IPS-18a (cell line): ENCODE measurements at regions not wholly inside any gene's neighbourhood (a gene's known extent, or its start where the extent isn't known, plus 50 kb on each side); places are given as distances from the start of the nearest gene placed in this dataset.

Source experiments
- H3K27ac ChIP-seq: one replicate; pipeline ENCODE4 v1.5.1; 2013; ENCODE audit warnings: low read length
- H3K27me3 ChIP-seq: one replicate; pipeline ENCODE4 v1.6.1; 2013; ENCODE audit warnings: mild to moderate bottlenecking, low read length; ENCODE audit not compliant: control insufficient read depth, insufficient read depth
- H3K36me3 ChIP-seq: one replicate; pipeline ENCODE4 v1.6.1; 2013; ENCODE audit warnings: low read depth, low read length; ENCODE audit not compliant: control insufficient read depth
- H3K4me1 ChIP-seq: one replicate; pipeline ENCODE4 v1.6.1; 2013; ENCODE audit warnings: low read depth, low read length; ENCODE audit not compliant: control insufficient read depth
- H3K4me3 ChIP-seq: one replicate; pipeline ENCODE4 v1.5.1; 2013; ENCODE audit warnings: low read length
- H3K9ac ChIP-seq: one replicate; pipeline ENCODE4 v1.6.1; 2013; ENCODE audit warnings: mild to moderate bottlenecking, low read length, moderate library complexity
- H3K9me3 ChIP-seq: one replicate; pipeline ENCODE4 v1.6.1; 2013; ENCODE audit warnings: low read depth, low read length; ENCODE audit not compliant: control insufficient read depth

- H3K4me1 ChIP-seq: peaks cover 4% of the 10 kb centered on the region
- H3K9me3 ChIP-seq: no peaks in the 10 kb centered on the region
- no peak overlapping the region for H3K4me3 ChIP-seq
- H3K9ac ChIP-seq: no peak overlapping the region
- H3K27me3 ChIP-seq: no peaks in the 10 kb centered on the region
- H3K36me3 ChIP-seq: no peaks in the 10 kb centered on the region
- no peak overlapping the region for H3K27ac ChIP-seq
These were observed 166.7 kb upstream of the SUCLG2 start for GRCh38 chr3:67821135-67821534.

GRCh38 chr3:67819447-67819846 is 165.0 kb upstream of the SUCLG2 start:
- H3K9me3 ChIP-seq: no peaks in the 10 kb centered on the region
- H3K27me3 ChIP-seq: no peaks in the 10 kb centered on the region
- H3K27ac ChIP-seq: no peak overlapping the region
- H3K4me3 ChIP-seq: no peak overlapping the region
- no peak overlapping the region for H3K9ac ChIP-seq
- no peaks in the 10 kb centered on the region for H3K36me3 ChIP-seq
- H3K4me1 ChIP-seq: peaks cover 4% of the 10 kb centered on the region

- H3K4me1 ChIP-seq: peaks cover 6% of the 10 kb centered on the region
- no peak overlapping the region for H3K4me3 ChIP-seq
- H3K9me3 ChIP-seq: no peaks in the 10 kb centered on the region
These were observed 155.0 kb upstream of the SUCLG2 start for GRCh38 chr3:67809370-67809935.

GRCh38 chr3:67808906-67809305 is 154.5 kb upstream of the SUCLG2 start:
- Histone ChIP-seq H3K4me3 (no peak overlapping the region), H3K4me1 (peaks cover 6% of the 10 kb centered on the region), H3K9ac (no peak overlapping the region), H3K27ac (no peak overlapping the region), H3K27me3 (no peaks in the 10 kb centered on the region), H3K36me3 (no peaks in the 10 kb centered on the region), H3K9me3 (no peaks in the 10 kb centered on the region)

More at GRCh38 chr3:67809370-67809935, 155.0 kb upstream of the SUCLG2 start:
- Histone ChIP-seq H3K36me3 (no peaks in the 10 kb centered on the region), H3K9ac (no peak overlapping the region), H3K27me3 (no peaks in the 10 kb centered on the region), H3K27ac (no peak overlapping the region)

GRCh38 chr3:67804578-67804977 is 150.2 kb upstream of the SUCLG2 start:
- no peaks in the 10 kb centered on the region for H3K27me3 ChIP-seq
- H3K9ac ChIP-seq: no peak overlapping the region
- no peaks in the 10 kb centered on the region for H3K36me3 ChIP-seq
- H3K27ac ChIP-seq: no peak overlapping the region
- H3K4me1 ChIP-seq: peaks cover 3% of the 10 kb centered on the region
- H3K9me3 ChIP-seq: no peaks in the 10 kb centered on the region
- H3K4me3 ChIP-seq: no peak overlapping the region

GRCh38 chr3:67804089-67804488 is 149.7 kb upstream of the SUCLG2 start:
- Histone ChIP-seq H3K9me3 (no peaks in the 10 kb centered on the region), H3K9ac (no peak overlapping the region), H3K36me3 (no peaks in the 10 kb centered on the region), H3K27ac (no peak overlapping the region), H3K4me1 (no peaks in the 10 kb centered on the region), H3K4me3 (no peak overlapping the region), H3K27me3 (no peaks in the 10 kb centered on the region)

GRCh38 chr3:67798412-67798811 is 144.0 kb upstream of the SUCLG2 start:
- Histone ChIP-seq H3K27me3 (no peaks in the 10 kb centered on the region), H3K36me3 (no peaks in the 10 kb centered on the region), H3K9me3 (no peaks in the 10 kb centered on the region), H3K4me3 (no peak overlapping the region), H3K4me1 (peaks cover 10% of the 10 kb centered on the region), H3K9ac (no peak overlapping the region), H3K27ac (no peak overlapping the region)

GRCh38 chr3:67791620-67792019 is 137.2 kb upstream of the SUCLG2 start:
- H3K27me3 ChIP-seq: no peaks in the 10 kb centered on the region
- no peaks in the 10 kb centered on the region for H3K4me1 ChIP-seq
- no peak overlapping the region for H3K9ac ChIP-seq
- no peak overlapping the region for H3K4me3 ChIP-seq
- no peaks in the 10 kb centered on the region for H3K36me3 ChIP-seq
- H3K9me3 ChIP-seq: no peaks in the 10 kb centered on the region
- H3K27ac ChIP-seq: no peak overlapping the region

- H3K27ac ChIP-seq: no peak overlapping the region
- H3K4me1 ChIP-seq: no peaks in the 10 kb centered on the region
- H3K36me3 ChIP-seq: no peaks in the 10 kb centered on the region
- no peak overlapping the region for H3K4me3 ChIP-seq
- H3K9me3 ChIP-seq: no peaks in the 10 kb centered on the region
- H3K9ac ChIP-seq: no peak overlapping the region
- no peaks in the 10 kb centered on the region for H3K27me3 ChIP-seq
These were observed 135.6 kb upstream of the SUCLG2 start for GRCh38 chr3:67790043-67790442.

GRCh38 chr3:67788396-67788795 is 134.0 kb upstream of the SUCLG2 start:
- Histone ChIP-seq H3K4me1 (no peaks in the 10 kb centered on the region), H3K36me3 (no peaks in the 10 kb centered on the region), H3K4me3 (no peak overlapping the region), H3K27ac (no peak overlapping the region), H3K9ac (no peak overlapping the region), H3K27me3 (no peaks in the 10 kb centered on the region), H3K9me3 (no peaks in the 10 kb centered on the region)

- H3K4me1 ChIP-seq: no peaks in the 10 kb centered on the region
- no peaks in the 10 kb centered on the region for H3K9me3 ChIP-seq
- no peak overlapping the region for H3K27ac ChIP-seq
- no peak overlapping the region for H3K4me3 ChIP-seq
- no peak overlapping the region for H3K9ac ChIP-seq
- H3K36me3 ChIP-seq: no peaks in the 10 kb centered on the region
- H3K27me3 ChIP-seq: no peaks in the 10 kb centered on the region
These were observed 129.2 kb upstream of the SUCLG2 start for GRCh38 chr3:67783281-67784250.

- Histone ChIP-seq H3K4me1 (no peaks in the 10 kb centered on the region), H3K9me3 (no peaks in the 10 kb centered on the region), H3K4me3 (no peak overlapping the region), H3K36me3 (no peaks in the 10 kb centered on the region), H3K27me3 (no peaks in the 10 kb centered on the region), H3K27ac (no peak overlapping the region), H3K9ac (no peak overlapping the region)
These were observed 127.5 kb upstream of the SUCLG2 start for GRCh38 chr3:67781871-67782270.
